GM21529 (cell line): ENCODE measurements at regions not wholly inside any gene's neighbourhood (a gene's known extent, or its start where the extent isn't known, plus 50 kb on each side); places are given as distances from the start of the nearest gene placed in this dataset.
A peak's percentile ranks its signal among the peaks of the same experiment; 100 is the strongest.

Experiments used
- ATAC-seq: cut with Tn5 transposase; IDR thresholded peaks from one replicate; pipeline ENCODE4 v1.9.1; 2021; ENCODE audit not compliant: unreplicated experiment

- no peak for ATAC-seq
Measured at GRCh38 chr4:123092586-123092985, 170.2 kb upstream of the NUDT6 start.

- ATAC-seq: no peak
Measured at GRCh38 chr4:123093236-123093635, 170.8 kb upstream of the NUDT6 start.

GRCh38 chr4:123096038-123096437 lies 173.6 kb upstream of the NUDT6 start:
- no peak for ATAC-seq

GRCh38 chr4:123102897-123103471 lies 180.6 kb upstream of the NUDT6 start:
- peak; percentile 81 for ATAC-seq

GRCh38 chr4:123104310-123105025 lies 182.1 kb upstream of the NUDT6 start:
- no peak for ATAC-seq

GRCh38 chr4:123105026-123105420 lies 182.6 kb upstream of the NUDT6 start:
- ATAC-seq: no peak

GRCh38 chr4:123106747-123107146 lies 184.3 kb upstream of the NUDT6 start:
- ATAC-seq: no peak

- ATAC-seq: no peak
Measured at GRCh38 chr4:123107444-123108252, 185.3 kb upstream of the NUDT6 start.

- ATAC-seq: no peak
Measured at GRCh38 chr4:123109139-123109538, 186.7 kb upstream of the NUDT6 start.

GRCh38 chr4:123110147-123110546 lies 187.8 kb upstream of the NUDT6 start:
- no peak for ATAC-seq

- no peak for ATAC-seq
Measured at GRCh38 chr4:123110685-123111084, 188.3 kb upstream of the NUDT6 start.

GRCh38 chr4:123113155-123113554 lies 190.8 kb upstream of the NUDT6 start:
- no peak for ATAC-seq

GRCh38 chr4:123114084-123114914 lies 191.9 kb upstream of the NUDT6 start:
- no peak for ATAC-seq

GRCh38 chr4:123114915-123115756 lies 192.7 kb upstream of the NUDT6 start:
- no peak for ATAC-seq

- ATAC-seq: no peak
Measured at GRCh38 chr4:123116412-123116811, 194.0 kb upstream of the NUDT6 start.

GRCh38 chr4:123120473-123120872 lies 198.1 kb upstream of the NUDT6 start:
- no peak for ATAC-seq

- no peak for ATAC-seq
Measured at GRCh38 chr4:123121241-123121907, 199.0 kb upstream of the NUDT6 start.

GRCh38 chr4:123125477-123125876 lies 203.1 kb upstream of the NUDT6 start:
- no peak for ATAC-seq

GRCh38 chr4:123127218-123127617 lies 204.8 kb upstream of the NUDT6 start:
- no peak for ATAC-seq

GRCh38 chr4:123127875-123128274 lies 205.5 kb upstream of the NUDT6 start:
- no peak for ATAC-seq
